Sigmoid colon (tissue), 4 donors: ENCODE measurements at regions not wholly inside any gene's neighbourhood (a gene's known extent, or its start where the extent isn't known, plus 50 kb on each side); places are given as distances from the start of the nearest gene placed in this dataset.

Experiments used
- EP300 ChIP-seq, 4 donors: sonication (generic); formaldehyde crosslinking; IDR thresholded peaks; one replicate each; pipeline ENCODE4 v1.6.1; 2017; ENCODE audit warnings: antibody characterized with exemption in 4 of 4
- POLR2A ChIP-seq, 2 donors: fragments of 450-650 bp; IDR thresholded peaks; one replicate each; pipeline ENCODE4 v1.6.1; 2016; ENCODE audit warnings: antibody characterized with exemption in 2 of 2, mild to moderate bottlenecking in 2 of 2, moderate library complexity in 2 of 2
- POLR2AphosphoS5 ChIP-seq, 4 donors: sonication (generic); formaldehyde crosslinking; IDR thresholded peaks; one replicate each; pipeline ENCODE4 v1.6.1; 2017; ENCODE audit warnings: antibody characterized with exemption in 4 of 4
- TF ChIP-seq, protein P1 (sequence below), 4 experiments: fragments of 450-650 bp in 3 of 4; fragments of 200-600 bp in 1 of 4; IDR thresholded peaks; one replicate each; pipeline ENCODE4 v1.5.1; 2016 to 2019; ENCODE audit warnings: antibody characterized with exemption in 4 of 4, mild to moderate bottlenecking in 3 of 4, moderate library complexity in 2 of 4

DNA sequence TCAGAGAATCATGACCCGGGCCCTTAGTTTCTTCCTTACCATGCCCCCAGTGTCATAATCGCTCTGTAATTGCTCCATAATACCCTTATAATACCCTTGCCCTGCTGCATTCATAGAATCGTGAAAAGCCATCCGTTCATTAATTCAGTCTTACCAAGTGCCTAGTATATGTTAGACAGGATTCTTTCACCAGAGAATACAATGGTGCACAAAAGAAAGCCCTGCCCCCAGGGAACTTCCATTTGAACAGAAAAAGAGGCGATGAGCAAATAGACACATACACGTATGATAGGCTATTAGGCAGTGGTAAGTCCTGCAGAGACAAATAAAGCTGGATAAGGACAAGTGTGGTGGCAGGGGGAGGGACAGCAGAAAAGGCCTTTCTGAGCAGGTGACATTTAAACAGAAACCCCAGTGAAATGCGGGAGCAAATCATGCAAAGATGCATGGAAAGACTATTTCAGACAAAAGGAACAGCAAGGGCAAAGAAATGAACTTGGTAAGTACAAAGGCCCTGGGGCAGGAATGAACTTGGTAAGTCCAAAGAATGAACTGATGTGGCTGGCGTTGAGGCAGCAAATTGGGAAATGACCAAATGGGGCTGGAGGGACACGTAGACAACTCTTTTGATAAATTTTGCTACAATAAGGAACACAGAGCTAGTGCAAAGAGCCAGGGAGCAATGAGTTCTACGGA is 74.6 kb upstream of the CREB3L1 start:
- TF ChIP-seq, protein P1, sequence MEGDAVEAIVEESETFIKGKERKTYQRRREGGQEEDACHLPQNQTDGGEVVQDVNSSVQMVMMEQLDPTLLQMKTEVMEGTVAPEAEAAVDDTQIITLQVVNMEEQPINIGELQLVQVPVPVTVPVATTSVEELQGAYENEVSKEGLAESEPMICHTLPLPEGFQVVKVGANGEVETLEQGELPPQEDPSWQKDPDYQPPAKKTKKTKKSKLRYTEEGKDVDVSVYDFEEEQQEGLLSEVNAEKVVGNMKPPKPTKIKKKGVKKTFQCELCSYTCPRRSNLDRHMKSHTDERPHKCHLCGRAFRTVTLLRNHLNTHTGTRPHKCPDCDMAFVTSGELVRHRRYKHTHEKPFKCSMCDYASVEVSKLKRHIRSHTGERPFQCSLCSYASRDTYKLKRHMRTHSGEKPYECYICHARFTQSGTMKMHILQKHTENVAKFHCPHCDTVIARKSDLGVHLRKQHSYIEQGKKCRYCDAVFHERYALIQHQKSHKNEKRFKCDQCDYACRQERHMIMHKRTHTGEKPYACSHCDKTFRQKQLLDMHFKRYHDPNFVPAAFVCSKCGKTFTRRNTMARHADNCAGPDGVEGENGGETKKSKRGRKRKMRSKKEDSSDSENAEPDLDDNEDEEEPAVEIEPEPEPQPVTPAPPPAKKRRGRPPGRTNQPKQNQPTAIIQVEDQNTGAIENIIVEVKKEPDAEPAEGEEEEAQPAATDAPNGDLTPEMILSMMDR (IDR thresholded peaks at IDR 0.05) = no peak
- no peak for TF ChIP-seq POLR2AphosphoS5 (IDR thresholded peaks at IDR 0.05)
- TF ChIP-seq EP300 (IDR thresholded peaks at IDR 0.05) = no peak
- TF ChIP-seq POLR2A (IDR thresholded peaks at IDR 0.05) = no peak
